ENCODE measurements at regions not wholly inside any gene's neighbourhood (a gene's known extent, or its start where the extent isn't known, plus 50 kb on each side); places are given as distances from the start of the nearest gene placed in this dataset.

DNA sequence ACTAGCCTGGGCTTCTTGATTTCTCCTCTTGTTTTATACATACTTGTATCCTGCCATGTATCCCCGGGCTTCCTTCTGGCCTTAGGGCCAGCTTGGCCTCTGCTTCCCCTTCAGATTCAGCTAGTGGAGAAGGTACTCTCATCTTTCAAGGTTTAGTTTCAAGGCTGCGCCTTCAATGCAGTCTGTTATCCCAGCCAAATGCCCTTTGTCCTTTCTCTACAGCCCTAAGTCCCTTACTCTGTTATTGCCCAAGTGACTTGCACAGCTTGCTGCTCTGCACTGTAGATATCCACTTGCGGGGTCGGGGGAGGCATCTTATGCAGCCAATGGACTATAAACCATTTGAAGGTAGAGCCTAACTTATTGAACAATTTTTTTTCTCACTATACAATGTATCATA lies 357.5 kb downstream of the PPP1R2C start:
- no peak for DNase-seq (ENCODE audit: low read depth in 1 of 2, low spot score in 1 of 2)
- H3K27me3 ChIP-seq (ENCODE audit: insufficient read depth, poor library complexity, severe bottlenecking) = peaks cover 3% of the 10 kb centered on the region
- H3K4me3 ChIP-seq (replicated peaks; ENCODE audit: insufficient read depth, low read length) = no peak overlapping the region
- no peak for TF ChIP-seq POLR2AphosphoS5 (IDR thresholded peaks at IDR 0.05; ENCODE audit: low read depth)
- TF ChIP-seq, protein P1, sequence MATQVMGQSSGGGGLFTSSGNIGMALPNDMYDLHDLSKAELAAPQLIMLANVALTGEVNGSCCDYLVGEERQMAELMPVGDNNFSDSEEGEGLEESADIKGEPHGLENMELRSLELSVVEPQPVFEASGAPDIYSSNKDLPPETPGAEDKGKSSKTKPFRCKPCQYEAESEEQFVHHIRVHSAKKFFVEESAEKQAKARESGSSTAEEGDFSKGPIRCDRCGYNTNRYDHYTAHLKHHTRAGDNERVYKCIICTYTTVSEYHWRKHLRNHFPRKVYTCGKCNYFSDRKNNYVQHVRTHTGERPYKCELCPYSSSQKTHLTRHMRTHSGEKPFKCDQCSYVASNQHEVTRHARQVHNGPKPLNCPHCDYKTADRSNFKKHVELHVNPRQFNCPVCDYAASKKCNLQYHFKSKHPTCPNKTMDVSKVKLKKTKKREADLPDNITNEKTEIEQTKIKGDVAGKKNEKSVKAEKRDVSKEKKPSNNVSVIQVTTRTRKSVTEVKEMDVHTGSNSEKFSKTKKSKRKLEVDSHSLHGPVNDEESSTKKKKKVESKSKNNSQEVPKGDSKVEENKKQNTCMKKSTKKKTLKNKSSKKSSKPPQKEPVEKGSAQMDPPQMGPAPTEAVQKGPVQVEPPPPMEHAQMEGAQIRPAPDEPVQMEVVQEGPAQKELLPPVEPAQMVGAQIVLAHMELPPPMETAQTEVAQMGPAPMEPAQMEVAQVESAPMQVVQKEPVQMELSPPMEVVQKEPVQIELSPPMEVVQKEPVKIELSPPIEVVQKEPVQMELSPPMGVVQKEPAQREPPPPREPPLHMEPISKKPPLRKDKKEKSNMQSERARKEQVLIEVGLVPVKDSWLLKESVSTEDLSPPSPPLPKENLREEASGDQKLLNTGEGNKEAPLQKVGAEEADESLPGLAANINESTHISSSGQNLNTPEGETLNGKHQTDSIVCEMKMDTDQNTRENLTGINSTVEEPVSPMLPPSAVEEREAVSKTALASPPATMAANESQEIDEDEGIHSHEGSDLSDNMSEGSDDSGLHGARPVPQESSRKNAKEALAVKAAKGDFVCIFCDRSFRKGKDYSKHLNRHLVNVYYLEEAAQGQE (IDR thresholded peaks at IDR 0.05; ENCODE audit: insufficient replicate concordance, low read depth) = no peak
- no peak for TF ChIP-seq SPI1 (IDR thresholded peaks at IDR 0.05; ENCODE audit: borderline replicate concordance, low read depth)
- TF ChIP-seq GABPA (IDR thresholded peaks at IDR 0.05; ENCODE audit: low read depth) = no peak
- TF ChIP-seq, protein P2, sequence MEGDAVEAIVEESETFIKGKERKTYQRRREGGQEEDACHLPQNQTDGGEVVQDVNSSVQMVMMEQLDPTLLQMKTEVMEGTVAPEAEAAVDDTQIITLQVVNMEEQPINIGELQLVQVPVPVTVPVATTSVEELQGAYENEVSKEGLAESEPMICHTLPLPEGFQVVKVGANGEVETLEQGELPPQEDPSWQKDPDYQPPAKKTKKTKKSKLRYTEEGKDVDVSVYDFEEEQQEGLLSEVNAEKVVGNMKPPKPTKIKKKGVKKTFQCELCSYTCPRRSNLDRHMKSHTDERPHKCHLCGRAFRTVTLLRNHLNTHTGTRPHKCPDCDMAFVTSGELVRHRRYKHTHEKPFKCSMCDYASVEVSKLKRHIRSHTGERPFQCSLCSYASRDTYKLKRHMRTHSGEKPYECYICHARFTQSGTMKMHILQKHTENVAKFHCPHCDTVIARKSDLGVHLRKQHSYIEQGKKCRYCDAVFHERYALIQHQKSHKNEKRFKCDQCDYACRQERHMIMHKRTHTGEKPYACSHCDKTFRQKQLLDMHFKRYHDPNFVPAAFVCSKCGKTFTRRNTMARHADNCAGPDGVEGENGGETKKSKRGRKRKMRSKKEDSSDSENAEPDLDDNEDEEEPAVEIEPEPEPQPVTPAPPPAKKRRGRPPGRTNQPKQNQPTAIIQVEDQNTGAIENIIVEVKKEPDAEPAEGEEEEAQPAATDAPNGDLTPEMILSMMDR (IDR thresholded peaks at IDR 0.05; ENCODE audit: insufficient read depth, low read length) = no peak
- H3K27ac ChIP-seq (replicated peaks) = no peak overlapping the region

DNA sequence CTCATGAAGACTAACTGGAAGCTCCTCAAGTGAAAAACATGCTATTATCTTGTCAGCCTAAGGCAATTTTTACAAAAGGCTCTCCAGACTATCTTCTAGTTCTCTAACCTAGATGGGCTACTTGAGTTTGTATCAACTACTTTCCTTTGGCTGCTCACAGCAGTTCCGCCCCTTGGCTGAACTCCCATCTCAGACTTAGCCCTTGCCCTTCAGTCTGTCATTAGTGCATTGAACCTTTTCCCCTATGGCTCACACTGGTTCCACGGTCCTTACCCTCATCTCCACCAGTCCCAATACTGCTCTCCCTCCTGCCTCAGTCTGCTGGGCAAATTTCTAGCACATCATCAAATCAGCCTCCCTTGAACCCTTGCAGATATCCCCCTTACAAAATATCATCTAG lies 362.3 kb downstream of the PPP1R2C start:
- H3K4me3 ChIP-seq (replicated peaks; ENCODE audit: insufficient read depth, low read length) = no peak overlapping the region
- no peak overlapping the region for H3K27ac ChIP-seq (replicated peaks)
- no peak for TF ChIP-seq POLR2AphosphoS5 (IDR thresholded peaks at IDR 0.05; ENCODE audit: low read depth)
- TF ChIP-seq, protein P1 (IDR thresholded peaks at IDR 0.05; ENCODE audit: insufficient replicate concordance, low read depth) = no peak
- no peak for TF ChIP-seq GABPA (IDR thresholded peaks at IDR 0.05; ENCODE audit: low read depth)
- DNase-seq (ENCODE audit: low read depth in 1 of 2, low spot score in 1 of 2) = no peak
- peaks cover 3% of the 10 kb centered on the region for H3K27me3 ChIP-seq (ENCODE audit: insufficient read depth, poor library complexity, severe bottlenecking)

DNA sequence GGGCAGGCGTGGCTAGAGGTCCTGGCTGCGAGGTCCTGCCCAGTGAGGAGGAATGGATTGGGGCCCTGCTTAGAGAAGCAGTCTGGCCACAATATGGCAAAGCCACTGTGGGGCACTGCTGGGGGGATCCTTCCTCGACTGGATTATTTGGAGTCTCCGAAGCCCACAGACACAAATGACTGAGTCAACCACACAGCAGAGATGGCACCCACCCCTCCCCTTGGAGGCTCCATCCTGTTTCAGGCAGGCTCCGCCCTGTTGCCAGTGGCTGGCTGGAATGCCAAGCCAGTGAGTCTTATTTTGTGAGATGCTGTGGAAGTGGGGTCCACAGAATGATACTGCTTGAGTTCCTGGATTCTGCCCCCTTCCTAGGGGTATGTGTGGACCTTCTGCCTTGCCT lies 363.9 kb downstream of the PPP1R2C start:
- peaks cover 3% of the 10 kb centered on the region for H3K27me3 ChIP-seq (ENCODE audit: insufficient read depth, poor library complexity, severe bottlenecking)
- TF ChIP-seq POLR2AphosphoS5 (IDR thresholded peaks at IDR 0.05; ENCODE audit: low read depth) (no peak), SPI1 (IDR thresholded peaks at IDR 0.05; ENCODE audit: borderline replicate concordance, low read depth) (no peak), GABPA (IDR thresholded peaks at IDR 0.05; ENCODE audit: low read depth) (no peak)
- TF ChIP-seq, protein P1 (IDR thresholded peaks at IDR 0.05; ENCODE audit: insufficient replicate concordance, low read depth) = no peak
- TF ChIP-seq, protein P2 (IDR thresholded peaks at IDR 0.05; ENCODE audit: insufficient read depth, low read length) = no peak
- no peak overlapping the region for H3K4me3 ChIP-seq (replicated peaks; ENCODE audit: insufficient read depth, low read length)
- H3K27ac ChIP-seq (replicated peaks) = no peak overlapping the region
- DNase-seq (ENCODE audit: low read depth in 1 of 2, low spot score in 1 of 2) = no peak

DNA sequence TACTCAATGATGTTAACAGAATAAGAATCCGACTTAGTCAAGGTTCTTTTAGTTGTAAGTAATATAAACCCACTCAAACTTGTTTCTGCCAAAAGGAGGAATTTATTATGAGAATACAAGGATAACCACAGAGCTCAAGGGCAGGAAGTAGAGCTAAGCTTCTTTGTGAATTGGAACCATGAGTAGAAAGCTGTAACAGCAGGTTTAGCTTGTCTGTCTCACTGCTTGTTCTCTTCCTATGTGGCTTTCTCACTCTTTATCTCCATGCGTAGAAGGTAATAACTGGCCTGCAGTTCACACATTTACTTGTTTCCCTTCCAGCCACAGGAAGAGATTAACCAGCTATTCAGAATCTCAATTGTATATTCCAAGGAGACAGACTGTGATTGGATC lies 378.3 kb downstream of the PPP1R2C start:
- no peak overlapping the region for H3K27ac ChIP-seq (replicated peaks)
- H3K27me3 ChIP-seq (ENCODE audit: insufficient read depth, poor library complexity, severe bottlenecking) = peaks cover 5% of the 10 kb centered on the region
- DNase-seq (ENCODE audit: low read depth in 1 of 2, low spot score in 1 of 2) = no peak
- TF ChIP-seq POLR2AphosphoS5 (IDR thresholded peaks at IDR 0.05; ENCODE audit: low read depth) (no peak), SPI1 (IDR thresholded peaks at IDR 0.05; ENCODE audit: borderline replicate concordance, low read depth) (no peak), GABPA (IDR thresholded peaks at IDR 0.05; ENCODE audit: low read depth) (no peak)
- TF ChIP-seq, protein P1 (IDR thresholded peaks at IDR 0.05; ENCODE audit: insufficient replicate concordance, low read depth) = no peak
- TF ChIP-seq, protein P2 (IDR thresholded peaks at IDR 0.05; ENCODE audit: insufficient read depth, low read length) = no peak
- no peak overlapping the region for H3K4me3 ChIP-seq (replicated peaks; ENCODE audit: insufficient read depth, low read length)
